Activated naive CD8-positive, alpha-beta T cell treated with anti-CD3 and anti-CD28 coated beads, Interleukin-2, amount 50 U/mL, for 24 hours (primary cell): ENCODE measurements at regions not wholly inside any gene's neighbourhood (a gene's known extent, or its start where the extent isn't known, plus 50 kb on each side); places are given as distances from the start of the nearest gene placed in this dataset.

ENCODE experiments used
- ATAC-seq: fragments of 150-1000 bp; cut with Tn5 transposase; one replicate; pipeline ENCODE4 v1.10.0; 2021
- DNase-seq: peaks from one replicate; pipeline ENCODE4 v3.0.0; 2021
- H3K27ac Mint-ChIP-seq: one replicate; pipeline ENCODE4 v1.8.0; 2021; ENCODE audit warnings: mild to moderate bottlenecking, mixed read lengths
- H3K27me3 Mint-ChIP-seq: one replicate; pipeline ENCODE4 v1.8.0; 2021; ENCODE audit warnings: mixed read lengths
- H3K36me3 Mint-ChIP-seq: one replicate; pipeline ENCODE4 v1.8.0; 2021; ENCODE audit warnings: low read depth, mixed read lengths
- H3K4me1 Mint-ChIP-seq: one replicate; pipeline ENCODE4 v1.8.0; 2021; ENCODE audit warnings: mixed read lengths
- H3K4me3 Mint-ChIP-seq: one replicate; pipeline ENCODE4 v1.8.0; 2021; ENCODE audit warnings: mild to moderate bottlenecking, moderate library complexity, mixed read lengths
- H3K9me3 Mint-ChIP-seq: one replicate; pipeline ENCODE4 v1.8.0; 2021; ENCODE audit warnings: mixed read lengths

GRCh38 chr2:121977326-121977725, 221.9 kb downstream of the TSN start:
- peaks cover 3% of the 10 kb centered on the region for H3K4me1 Mint-ChIP-seq
- DNase-seq: no peak
- H3K36me3 Mint-ChIP-seq: no peaks in the 10 kb centered on the region
- H3K27me3 Mint-ChIP-seq: no peaks in the 10 kb centered on the region
- no peak for ATAC-seq
- no peak overlapping the region for H3K27ac Mint-ChIP-seq
- no peak overlapping the region for H3K4me3 Mint-ChIP-seq
- H3K9me3 Mint-ChIP-seq: no peaks in the 10 kb centered on the region

GRCh38 chr2:121992700-121993099, 237.2 kb downstream of the TSN start:
- Mint-ChIP-seq H3K9me3 (no peaks in the 10 kb centered on the region), H3K36me3 (no peaks in the 10 kb centered on the region), H3K4me1 (no peaks in the 10 kb centered on the region), H3K27me3 (no peaks in the 10 kb centered on the region), H3K4me3 (no peak overlapping the region), H3K27ac (no peak overlapping the region)
- DNase-seq (no peak), ATAC-seq (no peak)

GRCh38 chr2:121993682-121994081, 238.2 kb downstream of the TSN start:
- Mint-ChIP-seq H3K27ac (no peak overlapping the region), H3K4me3 (no peak overlapping the region), H3K27me3 (no peaks in the 10 kb centered on the region), H3K36me3 (no peaks in the 10 kb centered on the region), H3K9me3 (no peaks in the 10 kb centered on the region), H3K4me1 (no peaks in the 10 kb centered on the region)
- no peak for DNase-seq
- ATAC-seq: no peak

- DNase-seq (no peak), ATAC-seq (no peak)
- Mint-ChIP-seq H3K4me3 (no peak overlapping the region), H3K27me3 (no peaks in the 10 kb centered on the region), H3K9me3 (no peaks in the 10 kb centered on the region), H3K27ac (no peak overlapping the region), H3K36me3 (no peaks in the 10 kb centered on the region), H3K4me1 (no peaks in the 10 kb centered on the region)
Measured at GRCh38 chr2:121994238-121995206, 239.1 kb downstream of the TSN start.

- Mint-ChIP-seq H3K4me3 (no peak overlapping the region), H3K4me1 (no peaks in the 10 kb centered on the region), H3K27me3 (no peaks in the 10 kb centered on the region), H3K9me3 (no peaks in the 10 kb centered on the region), H3K27ac (no peak overlapping the region), H3K36me3 (no peaks in the 10 kb centered on the region)
- no peak for ATAC-seq
- DNase-seq: no peak
Measured at GRCh38 chr2:121998751-121999150, 243.3 kb downstream of the TSN start.

- H3K9me3 Mint-ChIP-seq: no peaks in the 10 kb centered on the region
- no peak for ATAC-seq
- DNase-seq: no peak
- no peaks in the 10 kb centered on the region for H3K4me1 Mint-ChIP-seq
- H3K27me3 Mint-ChIP-seq: no peaks in the 10 kb centered on the region
- no peak overlapping the region for H3K4me3 Mint-ChIP-seq
- H3K36me3 Mint-ChIP-seq: no peaks in the 10 kb centered on the region
- no peak overlapping the region for H3K27ac Mint-ChIP-seq
Measured at GRCh38 chr2:121999264-121999663, 243.8 kb downstream of the TSN start.

- no peaks in the 10 kb centered on the region for H3K27me3 Mint-ChIP-seq
- no peaks in the 10 kb centered on the region for H3K4me1 Mint-ChIP-seq
- ATAC-seq: no peak
- no peak overlapping the region for H3K27ac Mint-ChIP-seq
- no peak overlapping the region for H3K4me3 Mint-ChIP-seq
- no peak for DNase-seq
- H3K36me3 Mint-ChIP-seq: no peaks in the 10 kb centered on the region
- H3K9me3 Mint-ChIP-seq: no peaks in the 10 kb centered on the region
Measured at GRCh38 chr2:122000556-122001340, 245.3 kb downstream of the TSN start.

- Mint-ChIP-seq H3K4me3 (no peak overlapping the region), H3K9me3 (no peaks in the 10 kb centered on the region), H3K27me3 (no peaks in the 10 kb centered on the region), H3K27ac (no peak overlapping the region), H3K4me1 (no peaks in the 10 kb centered on the region), H3K36me3 (no peaks in the 10 kb centered on the region)
- DNase-seq (no peak), ATAC-seq (no peak)
Measured at GRCh38 chr2:122001441-122001874, 246.0 kb downstream of the TSN start.

- no peaks in the 10 kb centered on the region for H3K27me3 Mint-ChIP-seq
- no peaks in the 10 kb centered on the region for H3K36me3 Mint-ChIP-seq
- ATAC-seq: no peak
- no peak overlapping the region for H3K27ac Mint-ChIP-seq
- H3K4me1 Mint-ChIP-seq: no peaks in the 10 kb centered on the region
- no peaks in the 10 kb centered on the region for H3K9me3 Mint-ChIP-seq
- no peak overlapping the region for H3K4me3 Mint-ChIP-seq
- no peak for DNase-seq
Measured at GRCh38 chr2:122003196-122003940, 247.9 kb downstream of the TSN start.

- ATAC-seq (no peak), DNase-seq (no peak)
- H3K4me1 Mint-ChIP-seq: no peaks in the 10 kb centered on the region
- no peaks in the 10 kb centered on the region for H3K9me3 Mint-ChIP-seq
- no peaks in the 10 kb centered on the region for H3K36me3 Mint-ChIP-seq
- no peak overlapping the region for H3K4me3 Mint-ChIP-seq
- H3K27ac Mint-ChIP-seq: no peak overlapping the region
- peaks cover 2% of the 10 kb centered on the region for H3K27me3 Mint-ChIP-seq
Measured at GRCh38 chr2:122007126-122007525, 251.7 kb downstream of the TSN start.

- Mint-ChIP-seq H3K9me3 (no peaks in the 10 kb centered on the region), H3K27me3 (peaks cover 2% of the 10 kb centered on the region), H3K36me3 (no peaks in the 10 kb centered on the region), H3K4me1 (no peaks in the 10 kb centered on the region), H3K4me3 (no peak overlapping the region), H3K27ac (no peak overlapping the region)
- no peak for DNase-seq
- ATAC-seq: no peak
Measured at GRCh38 chr2:122007577-122007976, 252.1 kb downstream of the TSN start.

GRCh38 chr2:122009561-122009960, 254.1 kb downstream of the TSN start:
- no peak for DNase-seq
- no peak overlapping the region for H3K27ac Mint-ChIP-seq
- no peak overlapping the region for H3K4me3 Mint-ChIP-seq
- no peaks in the 10 kb centered on the region for H3K36me3 Mint-ChIP-seq
- no peaks in the 10 kb centered on the region for H3K4me1 Mint-ChIP-seq
- H3K9me3 Mint-ChIP-seq: no peaks in the 10 kb centered on the region
- peaks cover 2% of the 10 kb centered on the region for H3K27me3 Mint-ChIP-seq
- ATAC-seq: no peak

- Mint-ChIP-seq H3K36me3 (no peaks in the 10 kb centered on the region), H3K27ac (no peak overlapping the region), H3K27me3 (peaks cover 2% of the 10 kb centered on the region), H3K9me3 (no peaks in the 10 kb centered on the region), H3K4me1 (no peaks in the 10 kb centered on the region), H3K4me3 (no peak overlapping the region)
- ATAC-seq: no peak
- no peak for DNase-seq
Measured at GRCh38 chr2:122011493-122012270, 256.2 kb downstream of the TSN start.

GRCh38 chr2:122018736-122019135, 263.3 kb downstream of the TSN start:
- Mint-ChIP-seq H3K27me3 (peaks cover 9% of the 10 kb centered on the region), H3K9me3 (no peaks in the 10 kb centered on the region), H3K4me1 (no peaks in the 10 kb centered on the region), H3K4me3 (no peak overlapping the region), H3K27ac (no peak overlapping the region), H3K36me3 (no peaks in the 10 kb centered on the region)
- no peak for DNase-seq
- no peak for ATAC-seq
